BJ (cell line): ENCODE measurements at regions not wholly inside any gene's neighbourhood (a gene's known extent, or its start where the extent isn't known, plus 50 kb on each side); places are given as distances from the start of the nearest gene placed in this dataset.

Experiments
- CTCF ChIA-PET: fragments of 350-600 bp; formaldehyde crosslinking; extraction: SDS; loops from one replicate; lab custom pipeline; 2021; ENCODE audit warnings: antibody characterized with exemption, inconsistent platforms; lab: Yijun Ruan, JAX
- POLR2A ChIA-PET: fragments of 300-600 bp; sonication (Branson Sonifier 250); formaldehyde crosslinking; extraction: SDS; loops from one replicate; lab custom pipeline; 2021; ENCODE audit warnings: antibody characterized with exemption; lab: Charles Lee
- DNase-seq: peaks from one replicate; pipeline ENCODE4 v3.0.0-alpha.2; 2011; ENCODE audit warnings: low read depth
- H3K27me3 ChIP-seq: 2 replicates; pipeline ENCODE4 v1.6.0; 2011; ENCODE audit warnings: low read length; ENCODE audit not compliant: control insufficient read depth, insufficient read depth
- H3K36me3 ChIP-seq: 2 replicates; pipeline ENCODE4 v1.5.1; 2011; ENCODE audit warnings: low read length; ENCODE audit not compliant: control insufficient read depth, insufficient read depth
- H3K4me3 ChIP-seq: 2 replicates; pipeline ENCODE4 v1.5.1; 2011; ENCODE audit warnings: low read depth, mild to moderate bottlenecking, control low read depth, low read length
- TF ChIP-seq, protein P1 (sequence below): IDR thresholded peaks from 2 replicates; pipeline ENCODE4 v1.5.1; 2011; ENCODE audit warnings: low read depth, mild to moderate bottlenecking, control low read depth, inconsistent platforms, low read length, moderate library complexity; ENCODE audit not compliant: insufficient read depth

DNA sequence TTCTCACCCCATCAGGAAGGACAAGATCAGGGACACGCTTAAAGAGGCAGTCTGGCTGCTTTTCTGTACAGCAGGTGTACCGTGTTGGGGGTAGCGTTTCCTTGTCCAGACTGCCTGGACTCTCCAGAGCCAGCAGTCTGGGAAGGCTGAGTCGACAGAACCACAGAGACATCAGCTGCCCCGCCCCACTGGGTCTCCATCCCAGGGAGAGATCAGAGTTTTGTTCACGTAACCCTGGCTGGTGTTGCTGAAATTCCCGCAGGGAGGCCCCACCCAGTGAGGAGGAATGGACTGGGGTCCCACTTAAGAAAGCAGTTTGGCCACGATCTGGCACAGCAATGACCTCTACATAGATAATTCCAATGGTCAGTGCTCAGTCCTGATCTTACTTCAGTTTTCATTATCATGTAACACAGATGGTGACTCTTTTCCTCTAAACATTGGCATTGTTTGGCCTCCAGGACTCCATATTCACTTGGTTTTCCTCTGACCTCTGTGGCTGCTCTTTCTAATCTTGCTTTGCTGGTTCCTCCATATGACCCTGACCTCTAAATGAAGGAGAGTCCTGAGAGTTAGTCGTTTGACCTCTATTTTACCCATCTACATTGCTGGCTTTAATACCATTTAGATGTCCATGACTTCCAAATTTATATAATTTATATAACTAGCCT is 89.6 kb upstream of the LRRC55 start:
- no peak for DNase-seq
- H3K36me3 ChIP-seq: no peaks in the 10 kb centered on the region
- TF ChIP-seq, protein P1, sequence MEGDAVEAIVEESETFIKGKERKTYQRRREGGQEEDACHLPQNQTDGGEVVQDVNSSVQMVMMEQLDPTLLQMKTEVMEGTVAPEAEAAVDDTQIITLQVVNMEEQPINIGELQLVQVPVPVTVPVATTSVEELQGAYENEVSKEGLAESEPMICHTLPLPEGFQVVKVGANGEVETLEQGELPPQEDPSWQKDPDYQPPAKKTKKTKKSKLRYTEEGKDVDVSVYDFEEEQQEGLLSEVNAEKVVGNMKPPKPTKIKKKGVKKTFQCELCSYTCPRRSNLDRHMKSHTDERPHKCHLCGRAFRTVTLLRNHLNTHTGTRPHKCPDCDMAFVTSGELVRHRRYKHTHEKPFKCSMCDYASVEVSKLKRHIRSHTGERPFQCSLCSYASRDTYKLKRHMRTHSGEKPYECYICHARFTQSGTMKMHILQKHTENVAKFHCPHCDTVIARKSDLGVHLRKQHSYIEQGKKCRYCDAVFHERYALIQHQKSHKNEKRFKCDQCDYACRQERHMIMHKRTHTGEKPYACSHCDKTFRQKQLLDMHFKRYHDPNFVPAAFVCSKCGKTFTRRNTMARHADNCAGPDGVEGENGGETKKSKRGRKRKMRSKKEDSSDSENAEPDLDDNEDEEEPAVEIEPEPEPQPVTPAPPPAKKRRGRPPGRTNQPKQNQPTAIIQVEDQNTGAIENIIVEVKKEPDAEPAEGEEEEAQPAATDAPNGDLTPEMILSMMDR: no peak
- H3K27me3 ChIP-seq: peaks cover 3% of the 10 kb centered on the region
- no peak overlapping the region for H3K4me3 ChIP-seq
- CTCF ChIA-PET: no interaction called here
- POLR2A ChIA-PET: no interaction called here

DNA sequence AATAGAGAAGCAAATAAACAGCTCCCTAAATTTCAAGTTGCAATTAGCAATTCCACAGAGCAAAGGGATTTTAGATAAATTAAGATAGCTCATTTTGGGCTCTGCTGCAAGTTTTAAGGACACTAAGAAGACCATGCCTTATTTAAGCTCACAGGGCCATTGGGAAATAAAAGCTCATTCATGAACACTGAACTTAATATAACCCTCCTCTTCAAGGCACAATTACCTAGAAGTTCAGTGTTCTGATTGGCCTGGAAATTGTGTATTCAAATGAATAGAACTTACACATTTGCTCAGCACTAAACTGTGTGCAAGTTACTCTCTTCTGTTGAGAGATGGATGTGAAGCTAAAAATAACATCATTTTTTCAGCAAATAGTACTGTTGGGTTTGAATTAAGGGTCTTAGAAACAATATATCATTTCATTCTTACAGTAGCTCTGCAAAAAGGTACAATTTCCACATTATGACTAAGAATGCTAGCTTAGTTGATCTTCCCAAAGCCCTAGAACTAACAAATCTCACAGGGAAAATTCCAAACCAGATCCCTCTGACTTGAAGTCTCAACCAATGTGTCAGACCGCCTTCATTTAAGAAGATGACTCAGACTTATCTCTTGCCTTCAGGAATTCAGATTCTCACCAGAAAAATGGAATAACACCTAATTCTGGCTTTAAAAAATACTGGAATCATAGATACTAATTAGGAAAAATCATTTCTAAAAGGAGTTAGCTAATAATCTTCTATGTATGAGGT is 87.4 kb upstream of the LRRC55 start:
- no peak for DNase-seq
- no peak overlapping the region for H3K4me3 ChIP-seq
- TF ChIP-seq, protein P1: no peak
- ChIA-PET CTCF (interaction anchor here (0.8 to 0.9 kb wide), 2 partner anchors 9 to 155 kb away, joined by 3 read pairs; no protein-coding TSS in a partner anchor), POLR2A (no interaction called here)
- H3K36me3 ChIP-seq: no peaks in the 10 kb centered on the region
- H3K27me3 ChIP-seq: 0 out of 2 replicates have a peak, but pooled peaks cover 2% of the 10 kb centered on the region

DNA sequence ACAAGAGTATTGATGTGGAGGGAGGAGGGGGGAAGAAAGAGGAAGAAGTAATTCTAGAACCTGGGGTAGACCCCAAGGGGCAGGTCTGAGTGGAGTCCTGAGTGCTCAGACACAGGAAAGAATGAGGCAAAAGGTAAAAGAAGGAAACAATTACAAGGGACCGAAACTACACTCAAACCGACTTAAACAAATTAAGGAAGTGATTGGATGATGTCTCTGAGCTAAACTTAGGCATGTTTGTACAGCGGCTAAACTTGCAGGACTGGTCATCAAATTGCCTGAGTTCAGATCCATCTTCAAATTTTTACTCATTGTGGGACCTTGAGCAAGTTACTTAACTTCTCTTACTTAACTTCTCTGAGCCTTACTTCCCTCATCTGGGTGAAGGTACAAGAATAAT is 86.3 kb upstream of the LRRC55 start:
- 0 out of 2 replicates have a peak, but pooled peaks cover 2% of the 10 kb centered on the region for H3K27me3 ChIP-seq
- H3K36me3 ChIP-seq: no peaks in the 10 kb centered on the region
- DNase-seq: no peak
- TF ChIP-seq, protein P1: no peak
- ChIA-PET POLR2A (no interaction called here), CTCF (interaction anchor here (2.4 kb wide), 1 partner anchor 154 kb away, joined by 13 read pairs; no protein-coding TSS in a partner anchor)
- H3K4me3 ChIP-seq: no peak overlapping the region

DNA sequence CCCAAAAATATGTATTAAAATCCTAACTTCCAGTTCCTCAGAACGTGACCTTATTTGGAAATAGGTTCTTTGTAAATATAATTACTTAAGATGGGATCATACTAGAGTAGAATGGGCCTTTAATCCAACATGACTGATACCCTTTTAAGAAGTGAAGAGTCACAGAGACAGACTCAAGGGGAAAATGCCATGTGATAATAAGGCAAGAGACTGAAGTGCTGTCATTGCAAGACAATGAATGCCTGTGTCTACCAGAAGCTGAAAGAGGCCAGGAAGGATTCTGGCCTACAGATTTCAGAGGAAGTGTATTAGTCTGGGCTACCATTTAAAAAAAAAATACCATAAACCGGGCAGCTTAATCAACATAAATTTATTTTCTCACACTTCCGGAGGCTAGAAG is 85.9 kb upstream of the LRRC55 start:
- DNase-seq: no peak
- ChIA-PET CTCF (interaction anchor here (2.4 kb wide), 1 partner anchor 154 kb away, joined by 13 read pairs; no protein-coding TSS in a partner anchor), POLR2A (no interaction called here)
- Histone ChIP-seq H3K27me3 (0 out of 2 replicates have a peak, but pooled peaks cover 2% of the 10 kb centered on the region), H3K4me3 (no peak overlapping the region), H3K36me3 (no peaks in the 10 kb centered on the region)
- TF ChIP-seq, protein P1: no peak

DNA sequence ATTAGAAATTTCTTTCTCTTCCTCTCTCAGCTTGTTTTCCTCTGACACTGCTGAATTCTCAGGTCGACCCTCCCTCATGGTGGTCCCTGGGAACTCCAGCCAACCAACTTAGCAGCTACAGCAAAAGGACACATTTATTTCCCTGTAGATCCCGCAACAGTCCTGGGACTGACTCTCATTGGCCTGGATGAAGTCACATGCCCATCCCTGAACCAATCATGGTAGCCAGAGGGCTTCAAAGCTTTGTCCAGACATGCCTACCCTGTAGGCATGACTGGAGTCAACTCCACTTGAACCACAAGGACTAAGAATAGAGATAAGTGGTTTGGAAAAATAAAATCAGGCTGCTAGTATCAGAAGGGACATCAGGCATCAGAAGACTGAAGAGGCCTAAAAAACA is 84.6 kb upstream of the LRRC55 start:
- Histone ChIP-seq H3K27me3 (0 out of 2 replicates have a peak, but pooled peaks cover 2% of the 10 kb centered on the region), H3K36me3 (no peaks in the 10 kb centered on the region), H3K4me3 (no peak overlapping the region)
- TF ChIP-seq, protein P1: no peak
- ChIA-PET CTCF (interaction anchor here (0.5 to 2.4 kb wide), 2 partner anchors 152 to 212 kb away, joined by 3 to 13 read pairs; no protein-coding TSS in a partner anchor), POLR2A (no interaction called here)
- no peak for DNase-seq
